ENCODE measurements at regions not wholly inside any gene's neighbourhood (a gene's known extent, or its start where the extent isn't known, plus 50 kb on each side); places are given as distances from the start of the nearest gene placed in this dataset.
"Not testable (repeated sequence)": the region's sequence is repeated elsewhere in the genome, so short reads cannot be mapped to it uniquely, and the experiment has no call there.

DNA sequence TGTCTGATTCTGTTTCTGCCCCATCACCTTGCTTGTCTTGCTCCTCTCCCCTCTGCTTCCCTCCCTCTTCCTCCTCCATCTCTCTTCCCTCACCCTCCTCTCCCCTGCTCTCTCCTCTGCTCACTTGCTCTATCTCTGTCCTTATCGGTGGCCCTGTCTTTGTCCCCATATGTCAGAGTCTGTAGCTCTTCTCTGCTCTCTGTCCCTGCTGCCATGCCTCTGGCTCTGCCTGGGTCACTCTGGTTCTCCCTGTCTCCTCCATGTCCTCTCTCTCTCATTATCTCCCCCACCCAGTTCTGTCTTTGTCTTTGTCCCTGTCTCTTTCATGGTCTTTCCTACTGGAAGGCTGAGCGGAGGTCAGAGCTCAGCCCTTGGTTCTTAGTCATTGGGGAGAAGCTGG is 169.1 kb upstream of the NLRP1 start:
- no peak for DNase-seq

GRCh38 chr17:5757314-5757907 is 173.1 kb upstream of the NLRP1 start:
- no peak for DNase-seq

GRCh38 chr17:5758651-5759050 is 174.3 kb upstream of the NLRP1 start:
- DNase-seq = no peak

DNA sequence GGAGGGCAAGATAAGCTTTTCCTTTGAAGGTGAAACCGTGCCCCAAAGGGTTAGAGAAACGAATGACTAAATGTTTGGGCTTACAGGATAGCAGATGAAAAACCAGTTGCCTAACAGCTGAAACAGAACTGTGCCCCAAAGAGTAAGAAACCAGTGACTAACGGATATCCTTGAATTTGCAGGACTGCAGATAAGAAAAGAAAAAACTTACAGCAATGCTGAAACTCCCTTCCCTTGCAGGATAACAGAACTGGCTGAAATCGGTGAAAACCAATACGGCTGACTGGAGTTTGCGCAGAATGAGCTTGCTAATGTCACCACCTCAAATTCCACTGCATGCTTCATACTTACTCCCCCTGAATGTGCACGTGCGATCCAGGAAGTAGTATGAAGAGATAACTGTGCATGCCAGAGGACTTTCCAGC is 175.2 kb upstream of the NLRP1 start:
- no peak for DNase-seq

- no peak for DNase-seq
These were observed 177.9 kb upstream of the NLRP1 start for GRCh38 chr17:5762191-5762590.

GRCh38 chr17:5763595-5764306 is 179.4 kb upstream of the NLRP1 start:
- no peak for DNase-seq

DNA sequence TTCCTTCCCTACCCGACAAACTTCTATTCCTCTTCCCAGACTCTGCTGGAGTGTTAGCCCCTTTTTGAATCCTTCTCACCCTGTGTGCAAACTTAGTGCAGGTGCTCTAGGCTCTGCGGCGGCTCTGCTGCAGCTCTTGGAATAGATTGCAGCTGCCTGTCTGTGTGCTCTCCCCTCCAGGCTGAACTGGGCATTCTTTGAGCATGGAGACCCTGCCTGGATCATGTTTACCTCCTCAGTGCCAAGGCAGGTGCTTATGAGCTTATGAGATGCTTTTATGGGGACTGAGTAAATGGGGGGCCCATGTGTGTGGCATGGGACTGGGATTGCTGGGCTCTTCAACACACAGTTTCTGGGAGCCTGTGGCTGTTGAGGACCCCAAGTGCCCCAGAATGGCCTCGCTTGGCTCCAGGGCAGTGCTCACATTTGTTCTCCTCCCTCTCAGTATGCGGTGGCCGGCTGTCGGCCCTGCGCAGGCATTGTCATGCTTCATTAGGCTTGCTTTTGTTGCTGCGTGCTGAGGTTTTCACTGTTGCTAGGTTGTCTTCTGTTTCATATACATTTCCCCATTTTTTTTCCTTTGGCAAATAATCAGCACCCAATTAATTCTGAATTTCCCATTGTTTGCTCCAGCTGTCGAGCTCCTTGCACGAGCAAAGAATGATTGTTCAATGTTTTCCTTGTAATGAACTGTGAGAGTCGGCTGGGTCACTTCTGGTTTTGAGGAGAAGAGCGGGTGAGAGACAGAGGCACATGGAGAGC is 185.5 kb upstream of the NLRP1 start:
- DNase-seq = no peak

DNA sequence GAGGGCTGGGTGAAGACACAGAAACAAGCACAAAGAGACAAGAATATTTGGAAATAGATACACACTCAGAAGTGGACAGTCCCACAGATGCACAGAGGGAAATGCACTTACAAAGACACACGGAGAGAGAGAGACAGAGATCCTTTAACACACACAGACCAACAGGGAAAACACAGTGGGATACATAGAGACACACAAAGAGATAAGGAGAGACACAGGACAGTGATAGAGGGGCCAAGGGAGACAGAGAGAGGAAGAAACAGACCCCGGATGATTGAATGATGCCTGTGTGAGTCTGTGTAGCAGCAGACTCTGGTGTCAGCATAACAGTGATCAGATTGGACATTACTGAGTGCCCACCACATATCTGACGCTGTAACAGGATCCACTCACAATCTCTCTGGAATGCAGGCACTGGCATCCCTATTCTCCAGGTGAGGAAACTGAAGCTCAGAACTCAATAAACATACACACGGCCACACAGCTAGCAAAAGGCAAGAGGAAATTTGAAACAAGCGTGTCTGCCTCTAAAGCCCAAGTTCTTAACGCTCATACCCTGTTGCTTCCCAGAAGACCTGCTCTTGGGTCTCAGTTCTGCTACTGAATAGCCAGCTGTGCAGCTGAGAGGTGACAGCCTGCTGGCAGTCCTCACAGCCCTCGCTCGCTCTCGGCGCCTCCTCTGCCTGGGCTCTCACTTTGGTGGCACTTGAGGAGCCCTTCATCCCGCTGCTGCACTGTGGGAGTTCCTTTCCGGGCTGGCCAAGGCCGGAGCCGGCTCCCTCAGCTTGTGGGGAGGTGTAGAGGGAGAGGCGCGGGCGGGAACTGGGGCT is 186.3 kb upstream of the NLRP1 start:
- no peak for DNase-seq

- not testable (repeated sequence) for DNase-seq
These were observed 186.9 kb upstream of the NLRP1 start for GRCh38 chr17:5771271-5771577.

DNA sequence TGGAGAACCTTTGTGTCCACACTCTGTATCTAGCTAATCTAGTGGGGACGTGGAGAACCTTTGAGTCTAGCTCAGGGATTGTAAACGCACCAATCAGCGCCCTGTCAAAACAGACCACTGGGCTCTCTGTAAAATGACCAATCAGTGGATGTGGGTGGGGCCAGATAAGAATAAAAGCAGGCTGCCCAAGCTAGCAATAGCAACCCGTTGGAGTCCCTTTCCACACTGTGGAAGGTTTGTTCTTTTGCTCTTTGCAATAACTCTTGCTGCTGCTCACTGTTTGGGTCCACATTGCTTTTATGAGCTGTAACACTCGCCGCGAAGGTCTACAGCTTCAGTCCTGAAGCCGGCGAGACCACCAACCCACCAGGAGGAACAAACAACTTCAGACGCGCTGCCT is 187.7 kb upstream of the NLRP1 start:
- not testable (repeated sequence) for DNase-seq

GRCh38 chr17:5772720-5773119 is 188.4 kb upstream of the NLRP1 start:
- no peak for DNase-seq

- DNase-seq = no peak
These were observed 189.6 kb upstream of the NLRP1 start for GRCh38 chr17:5773816-5774360.

- DNase-seq = no peak
These were observed 190.8 kb upstream of the NLRP1 start for GRCh38 chr17:5775098-5775497.

DNA sequence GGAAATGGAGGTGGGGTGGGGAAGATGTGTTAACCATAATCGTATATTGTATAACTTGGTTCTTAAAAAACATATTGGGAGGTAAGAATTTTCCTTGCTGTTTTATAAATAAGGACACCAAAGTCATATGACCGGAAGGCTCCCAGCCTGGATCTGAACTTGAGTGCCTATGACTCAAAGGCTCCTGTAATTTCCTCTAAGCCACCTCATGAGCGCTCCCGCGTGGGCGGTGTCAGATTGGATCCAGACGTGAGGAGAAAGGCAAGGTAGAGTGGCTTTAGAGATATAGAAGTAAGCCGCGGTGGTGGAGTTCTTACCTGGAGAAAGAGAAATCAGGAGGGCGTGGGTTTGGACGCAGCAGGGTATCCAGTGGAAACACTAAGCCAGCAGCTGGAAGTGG is 196.2 kb upstream of the NLRP1 start:
- DNase-seq = no peak

DNA sequence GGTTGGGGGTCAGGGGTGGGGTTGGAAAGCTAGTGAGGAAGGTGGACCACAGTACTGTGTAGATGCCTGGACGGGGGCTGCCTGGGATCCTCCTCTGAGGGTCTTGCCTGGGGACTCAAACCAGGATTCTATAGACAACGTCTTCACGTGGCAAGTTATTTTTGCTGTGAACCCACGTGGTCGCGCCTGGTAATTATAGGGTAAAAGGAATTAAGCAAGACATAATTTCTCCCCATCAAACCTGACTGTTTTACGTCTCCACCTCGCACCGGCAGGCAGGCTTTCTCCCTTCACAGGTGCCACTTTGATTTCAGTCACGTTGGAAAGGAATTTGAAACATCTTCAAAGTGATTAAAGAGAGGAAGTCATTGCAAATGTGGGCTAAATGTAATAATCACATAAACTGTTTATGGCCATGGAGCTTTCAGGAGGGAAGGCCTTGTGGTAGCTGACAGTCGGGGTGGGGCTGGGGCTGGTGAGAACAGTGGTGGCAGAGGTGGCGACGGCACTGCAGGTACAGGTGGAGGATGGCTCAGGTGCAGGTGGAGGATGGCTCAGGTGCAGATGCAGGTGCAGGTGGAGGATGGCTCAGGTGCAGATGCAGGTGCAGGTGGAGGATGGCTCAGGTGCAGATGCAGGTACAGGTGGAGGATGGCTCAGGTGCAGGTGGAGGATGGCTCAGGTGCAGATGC is 197.1 kb upstream of the NLRP1 start:
- DNase-seq = no peak

DNA sequence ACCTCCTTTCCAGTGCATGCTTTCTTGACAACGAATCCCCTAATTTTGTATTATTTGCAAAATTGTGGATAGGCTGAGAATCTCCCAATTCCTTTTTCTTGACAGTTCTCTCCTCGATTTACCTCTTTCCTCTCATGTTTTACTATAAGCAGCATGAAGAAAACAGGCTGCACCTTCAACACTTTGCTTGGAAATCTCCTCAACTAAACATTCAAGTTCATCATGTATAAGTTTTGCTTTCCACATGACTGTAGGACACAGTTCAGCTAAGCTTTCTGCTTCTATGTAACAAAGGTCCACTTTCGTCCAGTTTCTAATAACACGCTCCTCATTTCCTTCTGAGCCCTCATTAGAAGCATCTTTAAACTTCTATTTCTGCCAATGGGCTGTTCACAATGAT is 199.0 kb upstream of the NLRP1 start:
- no peak for DNase-seq

DNA sequence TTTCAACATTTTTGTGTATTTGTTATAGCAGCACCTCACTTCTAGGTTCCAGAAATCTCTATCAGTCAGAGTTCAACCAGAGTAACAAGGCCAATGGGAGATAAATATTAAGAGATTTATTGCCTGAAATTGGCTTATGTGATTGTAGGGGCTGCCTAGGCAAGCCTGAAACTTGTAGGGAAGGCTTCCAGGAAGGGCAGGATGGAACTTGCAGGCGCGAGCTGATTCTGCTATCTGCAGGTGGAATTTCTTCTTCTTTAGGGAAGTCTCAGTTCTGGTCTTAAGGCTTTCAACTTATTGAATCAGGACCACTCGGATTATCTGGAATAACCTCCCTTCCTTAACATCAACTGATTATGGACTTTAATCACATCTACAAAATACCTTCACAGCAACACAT is 199.5 kb upstream of the NLRP1 start:
- no peak for DNase-seq

GRCh38 chr17:5784791-5785190 is 200.5 kb upstream of the NLRP1 start:
- no peak for DNase-seq

DNA sequence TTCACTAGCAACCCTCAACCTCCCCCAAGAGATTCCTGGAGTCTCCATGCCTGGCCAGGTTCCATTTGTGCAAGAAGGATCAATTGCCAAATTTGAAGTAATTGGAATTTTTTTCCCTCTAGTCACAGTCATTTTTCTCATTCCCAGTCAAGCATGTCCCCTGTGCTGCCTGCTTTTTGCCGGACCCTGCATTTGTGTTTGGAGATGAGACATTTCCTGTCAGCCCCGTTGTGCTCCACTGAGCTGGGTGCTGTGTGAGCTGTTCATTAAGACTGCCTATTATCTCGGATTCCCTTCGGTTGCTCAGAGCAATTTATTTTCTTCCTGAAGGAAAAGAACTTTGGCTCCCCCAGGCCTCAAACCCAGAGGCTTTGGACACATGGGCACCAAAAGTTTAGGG is 201.0 kb upstream of the NLRP1 start:
- no peak for DNase-seq

- no peak for DNase-seq
These were observed 201.7 kb upstream of the NLRP1 start for GRCh38 chr17:5785867-5786509.

GRCh38 chr17:5786510-5786875 is 202.2 kb upstream of the NLRP1 start:
- no peak for DNase-seq

- no peak for DNase-seq
These were observed 204.1 kb upstream of the NLRP1 start for GRCh38 chr17:5788266-5788900.
